Mammary epithelial cell (primary cell): ENCODE measurements at regions not wholly inside any gene's neighbourhood (a gene's known extent, or its start where the extent isn't known, plus 50 kb on each side); places are given as distances from the start of the nearest gene placed in this dataset.

Experiments used
- EZH2 ChIP-seq: IDR thresholded peaks from 2 replicates; pipeline ENCODE4 v1.6.1; 2012; ENCODE audit warnings: low read length, inconsistent platforms, borderline replicate concordance
- TF ChIP-seq, protein P1 (sequence below), 2 donors: IDR thresholded peaks in 1 of 2; conservative IDR thresholded peaks in 1 of 2; 2 replicates each; pipeline ENCODE4 v1.5.1; 2011 to 2012; ENCODE audit warnings: inconsistent platforms in 2 of 2, low read length in 2 of 2, mild to moderate bottlenecking in 2 of 2, control low read depth in 1 of 2, low read depth in 1 of 2; ENCODE audit not compliant: insufficient read depth in 1 of 2; ENCODE audit errors: extremely low read depth in 1 of 2

DNA sequence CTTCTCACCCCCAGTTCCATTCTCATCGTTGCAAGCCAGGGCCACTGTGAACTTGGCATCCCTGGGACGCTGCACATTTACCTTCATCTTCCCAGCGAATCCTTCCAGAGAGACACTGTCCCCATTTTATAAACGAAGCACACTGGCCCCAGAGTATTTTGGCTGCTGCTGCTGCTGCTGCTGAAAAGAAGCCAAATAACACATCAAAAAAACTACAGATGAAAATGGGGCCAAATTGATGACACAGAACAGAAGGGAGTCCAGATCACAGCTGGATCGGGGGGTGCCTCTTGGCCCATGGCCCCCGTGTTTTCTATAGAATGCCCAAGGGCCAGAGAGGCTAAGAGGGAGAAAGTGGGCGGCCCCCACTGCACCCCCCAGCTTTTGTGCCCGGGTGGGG lies 221.0 kb upstream of the IGF1R start:
- TF ChIP-seq, protein P1, sequence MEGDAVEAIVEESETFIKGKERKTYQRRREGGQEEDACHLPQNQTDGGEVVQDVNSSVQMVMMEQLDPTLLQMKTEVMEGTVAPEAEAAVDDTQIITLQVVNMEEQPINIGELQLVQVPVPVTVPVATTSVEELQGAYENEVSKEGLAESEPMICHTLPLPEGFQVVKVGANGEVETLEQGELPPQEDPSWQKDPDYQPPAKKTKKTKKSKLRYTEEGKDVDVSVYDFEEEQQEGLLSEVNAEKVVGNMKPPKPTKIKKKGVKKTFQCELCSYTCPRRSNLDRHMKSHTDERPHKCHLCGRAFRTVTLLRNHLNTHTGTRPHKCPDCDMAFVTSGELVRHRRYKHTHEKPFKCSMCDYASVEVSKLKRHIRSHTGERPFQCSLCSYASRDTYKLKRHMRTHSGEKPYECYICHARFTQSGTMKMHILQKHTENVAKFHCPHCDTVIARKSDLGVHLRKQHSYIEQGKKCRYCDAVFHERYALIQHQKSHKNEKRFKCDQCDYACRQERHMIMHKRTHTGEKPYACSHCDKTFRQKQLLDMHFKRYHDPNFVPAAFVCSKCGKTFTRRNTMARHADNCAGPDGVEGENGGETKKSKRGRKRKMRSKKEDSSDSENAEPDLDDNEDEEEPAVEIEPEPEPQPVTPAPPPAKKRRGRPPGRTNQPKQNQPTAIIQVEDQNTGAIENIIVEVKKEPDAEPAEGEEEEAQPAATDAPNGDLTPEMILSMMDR (conservative IDR thresholded peaks at IDR 0.05 in 1 of 2, IDR thresholded peaks at IDR 0.05 in 1 of 2; ENCODE audit: extremely low read depth in 1 of 2, insufficient read depth in 1 of 2, low read depth in 1 of 2, low read length in 2 of 2): no peak
- no peak for TF ChIP-seq EZH2
